BLaER1 treated with 17β-estradiol and CSF1 and Interleukin-3, amounts not matched to agents 10 nM and 100 nM (cell line): ENCODE measurements at regions not wholly inside any gene's neighbourhood (a gene's known extent, or its start where the extent isn't known, plus 50 kb on each side); places are given as distances from the start of the nearest gene placed in this dataset.
A peak's percentile ranks its signal among the peaks of the same experiment; 100 is the strongest.

Experiments used
- H3K27ac ChIP-seq, 11 experiments: shearing (Covaris generic); formaldehyde crosslinking; 2 replicates each; pipeline ENCODE4 v1.8.1; 2022
- H3K27me3 ChIP-seq, 11 experiments: shearing (Covaris generic); formaldehyde crosslinking; 2 replicates each; pipeline ENCODE4 v1.8.1; 2022
- H3K36me3 ChIP-seq, 11 experiments: shearing (Covaris generic); formaldehyde crosslinking; 2 replicates each; pipeline ENCODE4 v1.8.1; 2022
- H3K4me1 ChIP-seq, 10 experiments: shearing (Covaris generic); formaldehyde crosslinking; 2 replicates each; pipeline ENCODE4 v1.8.1; 2022
- H3K4me2 ChIP-seq, 11 experiments: shearing (Covaris generic); formaldehyde crosslinking; 2 replicates each; pipeline ENCODE4 v1.8.1; 2022
- H3K4me3 ChIP-seq, 10 experiments: shearing (Covaris generic); formaldehyde crosslinking; 2 replicates each; pipeline ENCODE4 v1.8.1; 2022
- H3K9ac ChIP-seq, 11 experiments: shearing (Covaris generic); formaldehyde crosslinking; 2 replicates each; pipeline ENCODE4 v1.8.1; 2022
- H3K9me3 ChIP-seq, 11 experiments: shearing (Covaris generic); formaldehyde crosslinking; replicated peaks in 1 of 11; 2 replicates each; pipeline ENCODE4 v1.8.1; 2022
- H4K20me1 ChIP-seq, 11 experiments: shearing (Covaris generic); formaldehyde crosslinking; 2 replicates each; pipeline ENCODE4 v1.8.1; 2022
- Cebpa-rat ChIP-seq, 11 experiments: shearing (Covaris generic); IDR thresholded peaks; 2 replicates each; pipeline ENCODE4 v1.8.1; 2022

- no peak overlapping the region for H3K27ac ChIP-seq
- H3K36me3 ChIP-seq: no peaks in the 10 kb centered on the region
Measured at GRCh38 chr4:30256116-30256832, 463.9 kb upstream of the PCDH7 start.

GRCh38 chr4:30258949-30259348 is 461.2 kb upstream of the PCDH7 start:
- Histone ChIP-seq H3K4me1 (peaks cover 0 to 19% (median 0%) of the 10 kb centered on the region in 10 experiments; a peak in 7 of 20 replicates), H3K9ac (no peak overlapping the region), H3K27ac (no peak overlapping the region), H4K20me1 (no peaks in the 10 kb centered on the region), H3K27me3 (no peaks in the 10 kb centered on the region), H3K9me3 (no peaks in the 10 kb centered on the region), H3K4me3 (no peak overlapping the region), H3K36me3 (no peaks in the 10 kb centered on the region), H3K4me2 (no peak overlapping the region)
- no peak for TF ChIP-seq Cebpa-rat (IDR thresholded peaks at IDR 0.05)

More at GRCh38 chr4:30256116-30256832, 463.9 kb upstream of the PCDH7 start:
- Histone ChIP-seq H3K4me1 (peaks cover 0 to 19% (median 0%) of the 10 kb centered on the region in 10 experiments; a peak in 7 of 20 replicates), H3K9ac (no peak overlapping the region), H3K9me3 (0 out of 22 replicates have a peak, but pooled peaks cover 0 to 2% (median 0%) of the 10 kb centered on the region in 11 experiments), H3K27me3 (no peaks in the 10 kb centered on the region), H3K4me2 (peak overlapping the region in 3 of 11 experiments; percentile 32 to 73 (median 60); a peak in 5 of 22 replicates), H3K4me3 (no peak overlapping the region), H4K20me1 (no peaks in the 10 kb centered on the region)
- TF ChIP-seq Cebpa-rat (IDR thresholded peaks at IDR 0.05): no peak

- H3K27ac ChIP-seq: no peak overlapping the region
- no peaks in the 10 kb centered on the region for H3K27me3 ChIP-seq
- no peak overlapping the region for H3K4me3 ChIP-seq
- H4K20me1 ChIP-seq: no peaks in the 10 kb centered on the region
- H3K9me3 ChIP-seq: no peaks in the 10 kb centered on the region
- H3K36me3 ChIP-seq: no peaks in the 10 kb centered on the region
- H3K4me1 ChIP-seq: peaks cover 0 to 7% (median 0%) of the 10 kb centered on the region in 10 experiments; a peak in 3 of 20 replicates
- no peak for TF ChIP-seq Cebpa-rat (IDR thresholded peaks at IDR 0.05)
- H3K4me2 ChIP-seq: no peak overlapping the region
- H3K9ac ChIP-seq: no peak overlapping the region
Measured at GRCh38 chr4:30262379-30262778, 457.8 kb upstream of the PCDH7 start.

GRCh38 chr4:30264465-30264864 is 455.7 kb upstream of the PCDH7 start:
- H3K9ac ChIP-seq: no peak overlapping the region
- no peaks in the 10 kb centered on the region for H4K20me1 ChIP-seq
- peaks cover 0 to 4% (median 0%) of the 10 kb centered on the region in 10 experiments; a peak in 1 of 20 replicates for H3K4me1 ChIP-seq
- H3K9me3 ChIP-seq: no peaks in the 10 kb centered on the region
- H3K4me3 ChIP-seq: no peak overlapping the region
- H3K27me3 ChIP-seq: no peaks in the 10 kb centered on the region
- no peak overlapping the region for H3K4me2 ChIP-seq
- no peak for TF ChIP-seq Cebpa-rat (IDR thresholded peaks at IDR 0.05)
- H3K27ac ChIP-seq: no peak overlapping the region
- no peaks in the 10 kb centered on the region for H3K36me3 ChIP-seq

- no peak for TF ChIP-seq Cebpa-rat (IDR thresholded peaks at IDR 0.05)
- H3K36me3 ChIP-seq: no peaks in the 10 kb centered on the region
- no peak overlapping the region for H3K4me2 ChIP-seq
- peaks cover 0 to 5% (median 0%) of the 10 kb centered on the region in 10 experiments; a peak in 1 of 20 replicates for H3K4me1 ChIP-seq
- H3K27ac ChIP-seq: no peak overlapping the region
- no peak overlapping the region for H3K4me3 ChIP-seq
- no peak overlapping the region for H3K9ac ChIP-seq
- no peaks in the 10 kb centered on the region for H3K27me3 ChIP-seq
- no peaks in the 10 kb centered on the region for H4K20me1 ChIP-seq
- H3K9me3 ChIP-seq: no peaks in the 10 kb centered on the region
Measured at GRCh38 chr4:30265716-30266115, 454.5 kb upstream of the PCDH7 start.

- TF ChIP-seq Cebpa-rat (IDR thresholded peaks at IDR 0.05): no peak
- Histone ChIP-seq H3K4me3 (no peak overlapping the region), H3K9ac (no peak overlapping the region)
Measured at GRCh38 chr4:30268370-30268769, 451.8 kb upstream of the PCDH7 start.

GRCh38 chr4:30269850-30270249 is 450.3 kb upstream of the PCDH7 start:
- Histone ChIP-seq H3K9me3 (peaks cover 0 to 15% (median 11%) of the 10 kb centered on the region in 11 experiments; a peak in 16 of 22 replicates), H3K27ac (no peak overlapping the region), H3K36me3 (no peaks in the 10 kb centered on the region), H3K9ac (no peak overlapping the region), H3K4me3 (no peak overlapping the region), H3K27me3 (no peaks in the 10 kb centered on the region), H4K20me1 (no peaks in the 10 kb centered on the region), H3K4me2 (no peak overlapping the region), H3K4me1 (peaks cover 0 to 5% (median 0%) of the 10 kb centered on the region in 10 experiments; a peak in 1 of 20 replicates)
- TF ChIP-seq Cebpa-rat (IDR thresholded peaks at IDR 0.05): no peak

More at GRCh38 chr4:30268370-30268769, 451.8 kb upstream of the PCDH7 start:
- peaks cover 0 to 5% (median 0%) of the 10 kb centered on the region in 10 experiments; a peak in 1 of 20 replicates for H3K4me1 ChIP-seq
- H3K27ac ChIP-seq: no peak overlapping the region
- no peak overlapping the region for H3K4me2 ChIP-seq
- no peaks in the 10 kb centered on the region for H4K20me1 ChIP-seq
- no peaks in the 10 kb centered on the region for H3K36me3 ChIP-seq
- H3K27me3 ChIP-seq: no peaks in the 10 kb centered on the region
- peaks cover 0 to 10% (median 8%) of the 10 kb centered on the region in 11 experiments; a peak in 14 of 22 replicates for H3K9me3 ChIP-seq

- Histone ChIP-seq H3K4me1 (no peaks in the 10 kb centered on the region), H3K36me3 (no peaks in the 10 kb centered on the region), H3K9me3 (no peaks in the 10 kb centered on the region), H3K27ac (no peak overlapping the region), H3K27me3 (no peaks in the 10 kb centered on the region), H3K4me3 (no peak overlapping the region), H4K20me1 (no peaks in the 10 kb centered on the region), H3K4me2 (no peak overlapping the region), H3K9ac (no peak overlapping the region)
- TF ChIP-seq Cebpa-rat (IDR thresholded peaks at IDR 0.05): no peak
Measured at GRCh38 chr4:30281986-30282385, 438.2 kb upstream of the PCDH7 start.

- Histone ChIP-seq H4K20me1 (no peaks in the 10 kb centered on the region), H3K9me3 (no peaks in the 10 kb centered on the region), H3K36me3 (no peaks in the 10 kb centered on the region), H3K4me1 (no peaks in the 10 kb centered on the region), H3K4me2 (no peak overlapping the region), H3K9ac (no peak overlapping the region), H3K27me3 (no peaks in the 10 kb centered on the region), H3K27ac (no peak overlapping the region), H3K4me3 (no peak overlapping the region)
- no peak for TF ChIP-seq Cebpa-rat (IDR thresholded peaks at IDR 0.05)
Measured at GRCh38 chr4:30283336-30283735, 436.8 kb upstream of the PCDH7 start.

GRCh38 chr4:30294295-30294694 is 425.9 kb upstream of the PCDH7 start:
- Histone ChIP-seq H3K4me2 (no peak overlapping the region), H4K20me1 (no peaks in the 10 kb centered on the region), H3K9ac (no peak overlapping the region), H3K4me3 (no peak overlapping the region), H3K27ac (no peak overlapping the region), H3K4me1 (no peaks in the 10 kb centered on the region), H3K36me3 (no peaks in the 10 kb centered on the region), H3K9me3 (no peaks in the 10 kb centered on the region), H3K27me3 (no peaks in the 10 kb centered on the region)
- no peak for TF ChIP-seq Cebpa-rat (IDR thresholded peaks at IDR 0.05)
